ENCODE measurements at regions not wholly inside any gene's neighbourhood (a gene's known extent, or its start where the extent isn't known, plus 50 kb on each side); places are given as distances from the start of the nearest gene placed in this dataset.

DNA sequence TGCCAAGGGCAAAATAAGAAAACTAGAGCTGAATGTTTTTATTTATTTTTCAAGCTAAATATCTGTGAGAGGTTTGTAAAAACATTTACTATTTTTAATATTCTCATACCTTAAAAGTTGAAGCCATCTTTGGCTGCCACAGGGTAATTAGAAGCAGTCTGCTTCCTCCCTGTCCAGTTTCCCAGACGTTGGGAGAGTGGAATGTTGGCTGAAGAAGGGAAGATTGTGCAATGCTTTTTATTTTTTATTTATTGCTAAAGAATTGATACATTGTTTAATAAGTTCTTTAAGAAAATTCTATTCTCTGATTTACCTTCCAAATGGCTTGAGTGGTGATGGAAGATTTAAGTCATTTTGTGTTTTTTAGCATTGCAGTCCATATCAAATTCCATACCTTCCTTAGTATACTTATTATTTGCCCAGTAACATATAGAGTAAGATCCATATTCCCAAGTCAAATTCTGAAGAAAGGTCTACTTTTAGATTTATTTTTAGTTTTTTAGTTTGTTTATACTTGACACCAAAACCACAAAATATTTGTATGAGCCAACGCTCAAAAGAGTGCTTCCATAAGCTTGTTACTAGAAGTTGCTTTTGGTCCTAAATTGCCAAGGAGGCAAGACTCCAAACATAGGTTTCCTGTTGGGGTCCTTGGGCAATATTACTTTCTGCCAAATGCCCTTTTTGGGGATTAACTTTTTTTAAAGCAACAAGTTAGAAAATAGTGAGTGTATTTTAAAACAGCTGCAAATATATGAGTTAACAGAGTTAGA, 124.0 kb upstream of the CPM start:
- Histone ChIP-seq H3K9me2 (ENCODE audit: insufficient read depth, low read length) (no peaks in the 10 kb centered on the region), H2AFZ (ENCODE audit: low read length) (no peak overlapping the region), H3K27ac (ENCODE audit: low read depth, low read length, poor library complexity, severe bottlenecking) (no peak overlapping the region), H3K4me3 (ENCODE audit: low read depth, low read length, poor library complexity, severe bottlenecking) (no peak overlapping the region), H3K4me1 (ENCODE audit: insufficient read depth, low read length, poor library complexity, severe bottlenecking) (no peaks in the 10 kb centered on the region), H3K79me2 (ENCODE audit: insufficient read depth, low read depth, low read length) (no peaks in the 10 kb centered on the region), H3K9me3 (ENCODE audit: low read length) (no peaks in the 10 kb centered on the region), H3K36me3 (ENCODE audit: insufficient read depth, low read length) (no peaks in the 10 kb centered on the region), H3K4me2 (ENCODE audit: low read length) (no peak overlapping the region), H4K20me1 (ENCODE audit: insufficient read depth, low read length) (no peaks in the 10 kb centered on the region)
- no peak for TF ChIP-seq EZH2phosphoT487 (IDR thresholded peaks at IDR 0.05; ENCODE audit: borderline replicate concordance, low read depth, low read length)
- TF ChIP-seq, protein P1, sequence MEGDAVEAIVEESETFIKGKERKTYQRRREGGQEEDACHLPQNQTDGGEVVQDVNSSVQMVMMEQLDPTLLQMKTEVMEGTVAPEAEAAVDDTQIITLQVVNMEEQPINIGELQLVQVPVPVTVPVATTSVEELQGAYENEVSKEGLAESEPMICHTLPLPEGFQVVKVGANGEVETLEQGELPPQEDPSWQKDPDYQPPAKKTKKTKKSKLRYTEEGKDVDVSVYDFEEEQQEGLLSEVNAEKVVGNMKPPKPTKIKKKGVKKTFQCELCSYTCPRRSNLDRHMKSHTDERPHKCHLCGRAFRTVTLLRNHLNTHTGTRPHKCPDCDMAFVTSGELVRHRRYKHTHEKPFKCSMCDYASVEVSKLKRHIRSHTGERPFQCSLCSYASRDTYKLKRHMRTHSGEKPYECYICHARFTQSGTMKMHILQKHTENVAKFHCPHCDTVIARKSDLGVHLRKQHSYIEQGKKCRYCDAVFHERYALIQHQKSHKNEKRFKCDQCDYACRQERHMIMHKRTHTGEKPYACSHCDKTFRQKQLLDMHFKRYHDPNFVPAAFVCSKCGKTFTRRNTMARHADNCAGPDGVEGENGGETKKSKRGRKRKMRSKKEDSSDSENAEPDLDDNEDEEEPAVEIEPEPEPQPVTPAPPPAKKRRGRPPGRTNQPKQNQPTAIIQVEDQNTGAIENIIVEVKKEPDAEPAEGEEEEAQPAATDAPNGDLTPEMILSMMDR (conservative IDR thresholded peaks at IDR 0.05; ENCODE audit: low read length) = no peak
- intact Hi-C loops (cut with micrococcal nuclease; ENCODE audit: unreplicated experiment) = no loop called here
- DNase-seq (ENCODE audit: low spot score) = no peak
- CTCF ChIA-PET (ENCODE audit: unreplicated experiment) = no interaction called here
- no TSS peak for BruUV-seq (replicated peaks)
- POLR2A ChIA-PET = interaction anchor here (0.9 to 1.0 kb wide), 2 partner anchors 22 to 160 kb away, joined by 3 read pairs; no protein-coding TSS in a partner anchor

- Histone ChIP-seq H3K36me3 (ENCODE audit: insufficient read depth, low read length) (no peaks in the 10 kb centered on the region), H3K9me3 (ENCODE audit: low read length) (no peaks in the 10 kb centered on the region), H3K4me1 (ENCODE audit: insufficient read depth, low read length, poor library complexity, severe bottlenecking) (no peaks in the 10 kb centered on the region), H3K79me2 (ENCODE audit: insufficient read depth, low read depth, low read length) (no peaks in the 10 kb centered on the region), H3K4me2 (ENCODE audit: low read length) (no peak overlapping the region), H3K27ac (ENCODE audit: low read depth, low read length, poor library complexity, severe bottlenecking) (no peak overlapping the region), H4K20me1 (ENCODE audit: insufficient read depth, low read length) (no peaks in the 10 kb centered on the region), H3K9me2 (ENCODE audit: insufficient read depth, low read length) (no peaks in the 10 kb centered on the region), H2AFZ (ENCODE audit: low read length) (no peak overlapping the region), H3K4me3 (ENCODE audit: low read depth, low read length, poor library complexity, severe bottlenecking) (no peak overlapping the region)
- CTCF ChIA-PET (ENCODE audit: unreplicated experiment) = no interaction called here
- BruUV-seq (replicated peaks) = no TSS peak
- POLR2A ChIA-PET = interaction anchor here (0.6 kb wide), 1 partner anchor 1045 kb away, joined by 3 read pairs; no protein-coding TSS in a partner anchor
- no peak for DNase-seq (ENCODE audit: low spot score)
- intact Hi-C loops (cut with micrococcal nuclease; ENCODE audit: unreplicated experiment) = no loop called here
- no peak for TF ChIP-seq EZH2phosphoT487 (IDR thresholded peaks at IDR 0.05; ENCODE audit: borderline replicate concordance, low read depth, low read length)
- TF ChIP-seq, protein P1 (conservative IDR thresholded peaks at IDR 0.05; ENCODE audit: low read length) = no peak
Observed at GRCh38 chr12:69057742-69058141, 124.8 kb upstream of the CPM start.
